HepG2 (cell line): ENCODE measurements at regions not wholly inside any gene's neighbourhood (a gene's known extent, or its start where the extent isn't known, plus 50 kb on each side); places are given as distances from the start of the nearest gene placed in this dataset.
A peak's percentile ranks its signal among the peaks of the same experiment; 100 is the strongest.

Experiments used
- ARNT2 ChIP-seq: sonication (generic); formaldehyde crosslinking; IDR thresholded peaks from 2 replicates; pipeline ENCODE4 v1.8.0; 2022; ENCODE audit warnings: mild to moderate bottlenecking, low read depth, missing genetic modification reagents, moderate library complexity
- FOSL2 ChIP-seq: sonication (generic); formaldehyde crosslinking; IDR thresholded peaks from 2 replicates; pipeline ENCODE4 v1.4.0; 2020; ENCODE audit warnings: missing genetic modification reagents
- FOXA3 ChIP-seq: IDR thresholded peaks from 2 replicates; pipeline ENCODE4 v1.6.1; 2016; ENCODE audit warnings: missing genetic modification reagents, missing compliant biosample characterization
- HOXD1 ChIP-seq: sonication (generic); formaldehyde crosslinking; IDR thresholded peaks from 2 replicates; pipeline ENCODE4 v1.5.0; 2020; ENCODE audit warnings: missing genetic modification reagents
- MIER2 ChIP-seq: IDR thresholded peaks from 2 replicates; pipeline ENCODE4 v1.6.1; 2016; ENCODE audit warnings: missing biosample characterization, missing genetic modification reagents
- NCOA1 ChIP-seq: sonication (generic); formaldehyde crosslinking; IDR thresholded peaks from 2 replicates; pipeline ENCODE4 v1.9.0; 2021; ENCODE audit warnings: missing genetic modification reagents
- PAWR ChIP-seq: sonication (generic); formaldehyde crosslinking; IDR thresholded peaks from 2 replicates; pipeline ENCODE4 v1.4.0; 2020; ENCODE audit warnings: missing genetic modification reagents, mild to moderate bottlenecking, borderline replicate concordance
- REL ChIP-seq: sonication (generic); formaldehyde crosslinking; conservative IDR thresholded peaks from 2 replicates; pipeline ENCODE4 v1.8.0; 2022; ENCODE audit warnings: mild to moderate bottlenecking, missing genetic modification reagents, moderate library complexity
- RFX1 ChIP-seq: fragments of 450-650 bp; IDR thresholded peaks from 2 replicates; pipeline ENCODE4 v1.6.1; 2017
- RORA ChIP-seq: sonication (generic); formaldehyde crosslinking; IDR thresholded peaks from 2 replicates; pipeline ENCODE4 v1.5.0; 2020; ENCODE audit warnings: mild to moderate bottlenecking, missing genetic modification reagents, moderate library complexity
- RXRB ChIP-seq: IDR thresholded peaks from 2 replicates; pipeline ENCODE4 v1.6.1; 2016; ENCODE audit warnings: borderline replicate concordance, missing genetic modification reagents, missing compliant biosample characterization
- SAFB2 ChIP-seq: sonication (generic); formaldehyde crosslinking; IDR thresholded peaks from 2 replicates; pipeline ENCODE4 v1.5.1; 2020; ENCODE audit warnings: missing genetic modification reagents, low read depth, mild to moderate bottlenecking, borderline replicate concordance
- SAP130 ChIP-seq: IDR thresholded peaks from 2 replicates; pipeline ENCODE4 v1.6.1; 2016; ENCODE audit warnings: low read depth
- SMC3 ChIP-seq: IDR thresholded peaks from 2 replicates; pipeline ENCODE4 v1.6.1; 2011; ENCODE audit warnings: low read length, improper control_type of control experiment
- SOX13 ChIP-seq, 3 experiments: fragments of 450-650 bp in 1 of 3; sonication (generic) in 1 of 3; formaldehyde crosslinking in 1 of 3; IDR thresholded peaks in 2 of 3; conservative IDR thresholded peaks in 1 of 3; 2 replicates each; pipeline versions ENCODE4 v1.5.0 to v1.6.1; 2016 to 2020; ENCODE audit warnings: antibody characterized with exemption in 1 of 3, mild to moderate bottlenecking in 1 of 3, missing compliant biosample characterization in 1 of 3, missing genetic modification reagents in 1 of 3, moderate library complexity in 1 of 3
- SRSF1 ChIP-seq: fragments of 200-400 bp; formaldehyde crosslinking; optimal IDR thresholded peaks from 2 replicates; pipeline ENCODE3; 2017; ENCODE audit warnings: mild to moderate bottlenecking, low read depth, low read length, moderate library complexity
- SRY ChIP-seq: sonication (generic); formaldehyde crosslinking; IDR thresholded peaks from 2 replicates; pipeline ENCODE4 v1.8.0; 2022; ENCODE audit warnings: mild to moderate bottlenecking, missing genetic modification reagents
- TEAD3 ChIP-seq: optimal IDR thresholded peaks from 2 replicates; pipeline ENCODE3; 2016; ENCODE audit warnings: borderline replicate concordance
- ZFP37 ChIP-seq: sonication (generic); formaldehyde crosslinking; IDR thresholded peaks from 2 replicates; pipeline ENCODE4 v1.4.0; 2020; ENCODE audit warnings: missing genetic modification reagents, borderline replicate concordance
- ZFX ChIP-seq: sonication (generic); formaldehyde crosslinking; IDR thresholded peaks from 2 replicates; pipeline ENCODE4 v1.4.0; 2020; ENCODE audit warnings: mild to moderate bottlenecking, low read depth, missing genetic modification reagents, moderate library complexity
- ZNF274 ChIP-seq: sonication (generic); formaldehyde crosslinking; IDR thresholded peaks from 2 replicates; pipeline ENCODE4 v1.5.1; 2020; ENCODE audit warnings: mild to moderate bottlenecking, missing genetic modification reagents
- ZNF331 ChIP-seq: sonication (generic); formaldehyde crosslinking; IDR thresholded peaks from 2 replicates; pipeline ENCODE4 v1.4.0; 2020; ENCODE audit warnings: missing genetic modification reagents
- ZNF441 ChIP-seq: sonication (generic); formaldehyde crosslinking; IDR thresholded peaks from 2 replicates; pipeline ENCODE4 v1.7.0; 2021; ENCODE audit warnings: missing genetic modification reagents, borderline replicate concordance
- ZNF607 ChIP-seq: sonication (generic); formaldehyde crosslinking; IDR thresholded peaks from 2 replicates; pipeline ENCODE4 v1.5.1; 2020; ENCODE audit warnings: missing genetic modification reagents, mild to moderate bottlenecking, borderline replicate concordance
- ZNF709 ChIP-seq: sonication (generic); formaldehyde crosslinking; IDR thresholded peaks from 2 replicates; pipeline ENCODE4 v1.5.0; 2020; ENCODE audit warnings: mild to moderate bottlenecking, missing genetic modification reagents
- TF ChIP-seq, protein P1 (sequence below): fragments of 450-650 bp; IDR thresholded peaks from 2 replicates; pipeline ENCODE4 v1.6.1; 2017
- TF ChIP-seq, protein P2 (sequence below): sonication (generic); formaldehyde crosslinking; IDR thresholded peaks from 2 replicates; pipeline ENCODE4 v1.5.0; 2020; ENCODE audit warnings: missing genetic modification reagents
- TF ChIP-seq, protein P3 (sequence below): IDR thresholded peaks from 2 replicates; pipeline ENCODE4 v1.6.1; 2016; ENCODE audit warnings: missing compliant biosample characterization, missing genetic modification reagents, borderline replicate concordance
- TF ChIP-seq, protein P4 (sequence below): IDR thresholded peaks from 2 replicates; pipeline ENCODE4 v1.6.1; 2016; ENCODE audit warnings: control low read depth

DNA sequence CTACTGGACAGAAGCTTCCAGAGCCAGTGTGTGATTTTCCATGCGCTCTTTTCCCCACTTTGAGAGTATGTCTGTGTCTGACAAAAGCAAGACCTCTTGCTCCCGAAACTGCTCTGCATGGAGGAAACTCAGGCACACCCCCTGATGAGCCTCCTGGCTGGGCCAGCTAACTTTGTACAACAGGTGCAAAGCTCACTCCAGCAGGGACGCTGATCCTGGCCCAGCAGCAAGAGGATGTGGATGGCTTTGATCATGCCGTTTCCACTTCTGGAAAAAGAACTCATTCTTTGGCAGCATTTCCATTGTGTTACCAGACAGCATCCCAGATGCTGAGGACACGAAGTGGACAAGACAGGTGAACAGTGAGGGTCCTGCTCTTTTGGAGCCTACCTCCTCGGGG lies 103.1 kb downstream of the TLR5 start (continued):
- TF ChIP-seq ARNT2 (CRISPR knock-in tag), result no peak
- TF ChIP-seq ZNF441 (CRISPR knock-in tag), result 0 out of 2 replicates have a peak, but pooled peaks have one; percentile 48
- peak; percentile 82; the same call in 1 of the 2 replicates for TF ChIP-seq ZNF331
- peak; percentile 53; the same call in 1 of the 2 replicates for TF ChIP-seq FOXA3 (CRISPR knock-in tag)
- TF ChIP-seq TEAD3 (CRISPR knock-in tag), result peak; percentile 47
- TF ChIP-seq, protein P1, sequence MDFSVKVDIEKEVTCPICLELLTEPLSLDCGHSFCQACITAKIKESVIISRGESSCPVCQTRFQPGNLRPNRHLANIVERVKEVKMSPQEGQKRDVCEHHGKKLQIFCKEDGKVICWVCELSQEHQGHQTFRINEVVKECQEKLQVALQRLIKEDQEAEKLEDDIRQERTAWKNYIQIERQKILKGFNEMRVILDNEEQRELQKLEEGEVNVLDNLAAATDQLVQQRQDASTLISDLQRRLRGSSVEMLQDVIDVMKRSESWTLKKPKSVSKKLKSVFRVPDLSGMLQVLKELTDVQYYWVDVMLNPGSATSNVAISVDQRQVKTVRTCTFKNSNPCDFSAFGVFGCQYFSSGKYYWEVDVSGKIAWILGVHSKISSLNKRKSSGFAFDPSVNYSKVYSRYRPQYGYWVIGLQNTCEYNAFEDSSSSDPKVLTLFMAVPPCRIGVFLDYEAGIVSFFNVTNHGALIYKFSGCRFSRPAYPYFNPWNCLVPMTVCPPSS, result no peak
- 0 out of 2 replicates have a peak, but pooled peaks have one; percentile 5 for TF ChIP-seq SMC3
- TF ChIP-seq MIER2 (CRISPR knock-in tag), result 0 out of 2 replicates have a peak, but pooled peaks have one; percentile 31
- no peak for TF ChIP-seq ZNF274 (CRISPR knock-in tag)
- no peak for TF ChIP-seq SRY (CRISPR knock-in tag)
- TF ChIP-seq ZFP37, result no peak
- TF ChIP-seq ZFX (CRISPR knock-in tag), result peak; percentile 39; the same call in 1 of the 2 replicates
- TF ChIP-seq ZNF709 (CRISPR knock-in tag), result no peak
- TF ChIP-seq SRSF1, result no peak
- TF ChIP-seq ZNF607 (CRISPR knock-in tag), result no peak
- TF ChIP-seq RFX1, result no peak
- peak; percentile 53; the same call in 1 of the 2 replicates for TF ChIP-seq RXRB (CRISPR knock-in tag)
- no peak for TF ChIP-seq SAFB2
- TF ChIP-seq PAWR (CRISPR knock-in tag), result no peak
- TF ChIP-seq NCOA1 (CRISPR knock-in tag), result no peak
- TF ChIP-seq HOXD1 (CRISPR knock-in tag), result no peak
- TF ChIP-seq, protein P2, sequence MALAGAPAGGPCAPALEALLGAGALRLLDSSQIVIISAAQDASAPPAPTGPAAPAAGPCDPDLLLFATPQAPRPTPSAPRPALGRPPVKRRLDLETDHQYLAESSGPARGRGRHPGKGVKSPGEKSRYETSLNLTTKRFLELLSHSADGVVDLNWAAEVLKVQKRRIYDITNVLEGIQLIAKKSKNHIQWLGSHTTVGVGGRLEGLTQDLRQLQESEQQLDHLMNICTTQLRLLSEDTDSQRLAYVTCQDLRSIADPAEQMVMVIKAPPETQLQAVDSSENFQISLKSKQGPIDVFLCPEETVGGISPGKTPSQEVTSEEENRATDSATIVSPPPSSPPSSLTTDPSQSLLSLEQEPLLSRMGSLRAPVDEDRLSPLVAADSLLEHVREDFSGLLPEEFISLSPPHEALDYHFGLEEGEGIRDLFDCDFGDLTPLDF (CRISPR knock-in tag), result no peak
- TF ChIP-seq, protein P3, sequence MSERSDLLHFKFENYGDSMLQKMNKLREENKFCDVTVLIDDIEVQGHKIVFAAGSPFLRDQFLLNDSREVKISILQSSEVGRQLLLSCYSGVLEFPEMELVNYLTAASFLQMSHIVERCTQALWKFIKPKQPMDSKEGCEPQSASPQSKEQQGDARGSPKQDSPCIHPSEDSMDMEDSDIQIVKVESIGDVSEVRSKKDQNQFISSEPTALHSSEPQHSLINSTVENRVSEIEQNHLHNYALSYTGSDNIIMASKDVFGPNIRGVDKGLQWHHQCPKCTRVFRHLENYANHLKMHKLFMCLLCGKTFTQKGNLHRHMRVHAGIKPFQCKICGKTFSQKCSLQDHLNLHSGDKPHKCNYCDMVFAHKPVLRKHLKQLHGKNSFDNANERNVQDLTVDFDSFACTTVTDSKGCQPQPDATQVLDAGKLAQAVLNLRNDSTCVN, result peak; percentile 83; the same call in 1 of the 2 replicates
- TF ChIP-seq SOX13 (IDR thresholded peaks at IDR 0.05), result 0 out of 2 replicates have a peak, but pooled peaks have one; percentile 43
- peak in 1 of 2 experiments; percentile 84; a peak in 2 of 4 replicates for TF ChIP-seq SOX13 (CRISPR knock-in tag; conservative IDR thresholded peaks at IDR 0.05 in 1 of 2, IDR thresholded peaks at IDR 0.05 in 1 of 2)
- peak; percentile 32; the same call in 1 of the 2 replicates for TF ChIP-seq FOSL2 (CRISPR knock-in tag)
- peak; percentile 43 for TF ChIP-seq SAP130
- no peak for TF ChIP-seq RORA (CRISPR knock-in tag)
- TF ChIP-seq, protein P4, sequence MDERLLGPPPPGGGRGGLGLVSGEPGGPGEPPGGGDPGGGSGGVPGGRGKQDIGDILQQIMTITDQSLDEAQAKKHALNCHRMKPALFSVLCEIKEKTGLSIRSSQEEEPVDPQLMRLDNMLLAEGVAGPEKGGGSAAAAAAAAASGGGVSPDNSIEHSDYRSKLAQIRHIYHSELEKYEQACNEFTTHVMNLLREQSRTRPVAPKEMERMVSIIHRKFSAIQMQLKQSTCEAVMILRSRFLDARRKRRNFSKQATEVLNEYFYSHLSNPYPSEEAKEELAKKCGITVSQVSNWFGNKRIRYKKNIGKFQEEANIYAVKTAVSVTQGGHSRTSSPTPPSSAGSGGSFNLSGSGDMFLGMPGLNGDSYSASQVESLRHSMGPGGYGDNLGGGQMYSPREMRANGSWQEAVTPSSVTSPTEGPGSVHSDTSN (CRISPR knock-in tag), result no peak
- TF ChIP-seq REL (CRISPR knock-in tag), result no peak
